ENCODE measurements at regions not wholly inside any gene's neighbourhood (a gene's known extent, or its start where the extent isn't known, plus 50 kb on each side); places are given as distances from the start of the nearest gene placed in this dataset.

DNA sequence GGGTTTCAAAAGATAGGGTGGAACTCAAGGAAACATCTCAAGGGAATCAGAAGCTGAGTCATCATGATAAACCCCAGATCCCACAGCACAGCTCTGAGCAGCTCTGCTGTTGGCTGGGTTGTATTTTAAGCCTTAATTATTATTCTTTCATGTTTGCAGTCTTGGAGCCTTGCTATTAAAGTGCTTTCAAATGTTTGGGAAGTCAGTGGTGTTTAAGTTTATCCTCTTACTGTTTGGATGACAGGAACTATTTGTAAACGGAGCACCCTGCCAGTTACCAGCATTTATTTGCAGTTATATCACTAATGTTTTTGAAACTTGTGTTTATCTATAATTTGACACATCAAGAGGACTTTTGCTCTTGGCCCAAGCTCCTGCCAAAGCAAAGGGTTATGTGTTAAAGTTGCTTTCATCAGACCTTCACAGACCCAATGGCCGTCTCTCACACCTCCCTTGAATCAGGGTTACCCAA, 141.1 kb upstream of the SPDL1 start:
- no peak overlapping the region for H3K4me2 ChIP-seq (ENCODE audit: insufficient read depth, low read length)
- in situ Hi-C loops (cut with MboI) (no loop called here), intact Hi-C loops (cut with micrococcal nuclease) (no loop called here)
- CTCF ChIA-PET (ENCODE audit: low intra/inter-chr PET ratio), result no interaction called here
- no peaks in the 10 kb centered on the region for H3K9me1 ChIP-seq (ENCODE audit: control insufficient read depth, insufficient read depth, low read length)
- TF ChIP-seq, protein P1, sequence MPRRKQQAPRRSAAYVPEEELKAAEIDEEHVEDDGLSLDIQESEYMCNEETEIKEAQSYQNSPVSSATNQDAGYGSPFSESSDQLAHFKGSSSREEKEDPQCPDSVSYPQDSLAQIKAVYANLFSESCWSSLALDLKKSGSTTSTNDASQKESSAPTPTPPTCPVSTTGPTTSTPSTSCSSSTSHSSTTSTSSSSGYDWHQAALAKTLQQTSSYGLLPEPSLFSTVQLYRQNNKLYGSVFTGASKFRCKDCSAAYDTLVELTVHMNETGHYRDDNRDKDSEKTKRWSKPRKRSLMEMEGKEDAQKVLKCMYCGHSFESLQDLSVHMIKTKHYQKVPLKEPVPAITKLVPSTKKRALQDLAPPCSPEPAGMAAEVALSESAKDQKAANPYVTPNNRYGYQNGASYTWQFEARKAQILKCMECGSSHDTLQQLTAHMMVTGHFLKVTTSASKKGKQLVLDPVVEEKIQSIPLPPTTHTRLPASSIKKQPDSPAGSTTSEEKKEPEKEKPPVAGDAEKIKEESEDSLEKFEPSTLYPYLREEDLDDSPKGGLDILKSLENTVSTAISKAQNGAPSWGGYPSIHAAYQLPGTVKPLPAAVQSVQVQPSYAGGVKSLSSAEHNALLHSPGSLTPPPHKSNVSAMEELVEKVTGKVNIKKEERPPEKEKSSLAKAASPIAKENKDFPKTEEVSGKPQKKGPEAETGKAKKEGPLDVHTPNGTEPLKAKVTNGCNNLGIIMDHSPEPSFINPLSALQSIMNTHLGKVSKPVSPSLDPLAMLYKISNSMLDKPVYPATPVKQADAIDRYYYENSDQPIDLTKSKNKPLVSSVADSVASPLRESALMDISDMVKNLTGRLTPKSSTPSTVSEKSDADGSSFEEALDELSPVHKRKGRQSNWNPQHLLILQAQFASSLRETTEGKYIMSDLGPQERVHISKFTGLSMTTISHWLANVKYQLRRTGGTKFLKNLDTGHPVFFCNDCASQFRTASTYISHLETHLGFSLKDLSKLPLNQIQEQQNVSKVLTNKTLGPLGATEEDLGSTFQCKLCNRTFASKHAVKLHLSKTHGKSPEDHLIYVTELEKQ (CRISPR knock-in tag; IDR thresholded peaks at IDR 0.05), result no peak
- TF ChIP-seq C11orf30 (IDR thresholded peaks at IDR 0.05; ENCODE audit: low read depth), result 0 out of 2 replicates have a peak, but pooled peaks have one; percentile 22
- 0 out of 2 replicates have a peak, but pooled peaks have one; percentile 14 for TF ChIP-seq MAFF (IDR thresholded peaks at IDR 0.05; ENCODE audit: low read length)
- TF ChIP-seq NFE2 (IDR thresholded peaks at IDR 0.05; ENCODE audit: low read depth), result 0 out of 2 replicates have a peak, but pooled peaks have one; percentile 9
- no peak for TF ChIP-seq BRCA1 (IDR thresholded peaks at IDR 0.05)
- TF ChIP-seq BRCA1 (CRISPR knock-in tag; IDR thresholded peaks at IDR 0.05), result no peak
- TF ChIP-seq MAFG (tag; conservative IDR thresholded peaks at IDR 0.05), result 0 out of 2 replicates have a peak, but pooled peaks have one; percentile 13
- 0 out of 2 replicates have a peak, but pooled peaks have one; percentile 20 for TF ChIP-seq ZNF316 (IDR thresholded peaks at IDR 0.05)
- no peaks in the 10 kb centered on the region for H4K20me1 ChIP-seq (replicated peaks; ENCODE audit: control insufficient read depth, insufficient read depth, low read length)
- no peaks in the 10 kb centered on the region for H3K27me3 ChIP-seq (ENCODE audit: control insufficient read depth in 2 of 2, insufficient read depth in 2 of 2, low read length in 2 of 2)
- POLR2A ChIA-PET, result no interaction called here
- ATAC-seq (no peak), FAIRE-seq (no peak), DNase-seq (ENCODE audit: extremely low read depth in 1 of 4, low spot score in 3 of 4) (no peak)
- H3K9ac ChIP-seq (ENCODE audit: insufficient read depth in 1 of 2, low read depth in 2 of 2, low read length in 2 of 2), result no peak overlapping the region
- no peak overlapping the region for H2AFZ ChIP-seq (ENCODE audit: low read depth, low read length)
- H3K27ac ChIP-seq (ENCODE audit: extremely low read depth, low read depth, low read length), result no peak overlapping the region
- no peaks in the 10 kb centered on the region; a peak in 2 of 5 replicates for H3K4me1 ChIP-seq (replicated peaks in 1 of 2; ENCODE audit: control insufficient read depth in 2 of 2, insufficient read depth in 2 of 2, low read length in 2 of 2)
- H3K9me3 ChIP-seq (replicated peaks; ENCODE audit: control insufficient read depth, insufficient read depth, low read depth, low read length), result no peaks in the 10 kb centered on the region
- H3K36me3 ChIP-seq (ENCODE audit: control insufficient read depth, insufficient read depth, low read length), result no peaks in the 10 kb centered on the region
- 0% methylated on average over 2 of the region's 2 CpGs for WGBS (ENCODE audit: insufficient coverage, low coverage, missing lambda C conversion rate)
- no peak overlapping the region for H3K4me3 ChIP-seq
- no peaks in the 10 kb centered on the region for H3K79me2 ChIP-seq (ENCODE audit: control insufficient read depth, insufficient read depth, low read length)
- no TSS peak for BruUV-seq (replicated peaks)

All from K562 (cell line).